ENCODE measurements at regions not wholly inside any gene's neighbourhood (a gene's known extent, or its start where the extent isn't known, plus 50 kb on each side); places are given as distances from the start of the nearest gene placed in this dataset.

- intact Hi-C loops (cut with DNase I) = no loop called here
- no peak for TF ChIP-seq CTCF (IDR thresholded peaks at IDR 0.05)
- no peak for TF ChIP-seq POLR2A (IDR thresholded peaks at IDR 0.05)
Measured at GRCh38 chr17:53932386-53932785, 109.7 kb downstream of the KIF2B start.

GRCh38 chr17:53934931-53935330, 112.2 kb downstream of the KIF2B start:
- TF ChIP-seq CTCF (IDR thresholded peaks at IDR 0.05) (no peak), POLR2A (IDR thresholded peaks at IDR 0.05) (no peak)
- H3K27ac ChIP-seq = no peak overlapping the region
- no peaks in the 10 kb centered on the region for H3K27me3 ChIP-seq
- WGBS, 2 donors = 66 to 70% methylated on average over 2 of the region's 2 CpGs
- intact Hi-C loops (cut with DNase I) = no loop called here
- DNase-seq = no peak
- H3K4me1 ChIP-seq = no peaks in the 10 kb centered on the region
- no peaks in the 10 kb centered on the region for H3K9me3 ChIP-seq
- H3K36me3 ChIP-seq = no peaks in the 10 kb centered on the region
- H3K4me3 ChIP-seq = no peak overlapping the region

More at GRCh38 chr17:53932386-53932785, 109.7 kb downstream of the KIF2B start:
- no peaks in the 10 kb centered on the region for H3K4me1 ChIP-seq
- H3K4me3 ChIP-seq = no peak overlapping the region
- no peaks in the 10 kb centered on the region for H3K27me3 ChIP-seq
- no peaks in the 10 kb centered on the region for H3K36me3 ChIP-seq
- H3K27ac ChIP-seq = no peak overlapping the region
- 0 to 29% methylated on average over 1 to 2 of the region's 2 CpGs for WGBS, 2 donors
- no peaks in the 10 kb centered on the region for H3K9me3 ChIP-seq
- DNase-seq = no peak

- no peak for DNase-seq
- Histone ChIP-seq H3K27me3 (no peaks in the 10 kb centered on the region), H3K36me3 (no peaks in the 10 kb centered on the region), H3K9me3 (no peaks in the 10 kb centered on the region), H3K4me3 (no peak overlapping the region), H3K4me1 (no peaks in the 10 kb centered on the region), H3K27ac (no peak overlapping the region)
- TF ChIP-seq POLR2A (IDR thresholded peaks at IDR 0.05) (no peak), CTCF (IDR thresholded peaks at IDR 0.05) (no peak)
- intact Hi-C loops (cut with DNase I) = no loop called here
Measured at GRCh38 chr17:53941231-53941630, 118.5 kb downstream of the KIF2B start.

- DNase-seq = no peak
- Histone ChIP-seq H3K4me1 (no peaks in the 10 kb centered on the region), H3K4me3 (no peak overlapping the region), H3K9me3 (no peaks in the 10 kb centered on the region), H3K36me3 (no peaks in the 10 kb centered on the region), H3K27ac (no peak overlapping the region), H3K27me3 (no peaks in the 10 kb centered on the region)
- TF ChIP-seq CTCF (IDR thresholded peaks at IDR 0.05) (no peak), POLR2A (IDR thresholded peaks at IDR 0.05) (no peak)
- intact Hi-C loops (cut with DNase I) = no loop called here
- 21 to 37% methylated on average over 1 of the region's 1 CpG for WGBS, 2 donors
Measured at GRCh38 chr17:53942436-53942835, 119.7 kb downstream of the KIF2B start.

GRCh38 chr17:53942898-53943297, 120.2 kb downstream of the KIF2B start:
- Histone ChIP-seq H3K36me3 (no peaks in the 10 kb centered on the region), H3K27ac (no peak overlapping the region), H3K27me3 (no peaks in the 10 kb centered on the region), H3K4me3 (no peak overlapping the region), H3K4me1 (no peaks in the 10 kb centered on the region), H3K9me3 (no peaks in the 10 kb centered on the region)
- intact Hi-C loops (cut with DNase I) = no loop called here
- TF ChIP-seq CTCF (IDR thresholded peaks at IDR 0.05) = no peak
- TF ChIP-seq POLR2A (IDR thresholded peaks at IDR 0.05) = no peak
- WGBS, 2 donors = 70 to 79% methylated on average over 2 of the region's 2 CpGs
- DNase-seq = no peak

Measured in esophagus squamous epithelium (tissue), 5 donors.